GM19452 (cell line): ENCODE measurements at regions not wholly inside any gene's neighbourhood (a gene's known extent, or its start where the extent isn't known, plus 50 kb on each side); places are given as distances from the start of the nearest gene placed in this dataset.

Experiments
- ATAC-seq: cut with Tn5 transposase; IDR thresholded peaks from one replicate; pipeline ENCODE4 v1.9.1; 2021; ENCODE audit not compliant: unreplicated experiment

DNA sequence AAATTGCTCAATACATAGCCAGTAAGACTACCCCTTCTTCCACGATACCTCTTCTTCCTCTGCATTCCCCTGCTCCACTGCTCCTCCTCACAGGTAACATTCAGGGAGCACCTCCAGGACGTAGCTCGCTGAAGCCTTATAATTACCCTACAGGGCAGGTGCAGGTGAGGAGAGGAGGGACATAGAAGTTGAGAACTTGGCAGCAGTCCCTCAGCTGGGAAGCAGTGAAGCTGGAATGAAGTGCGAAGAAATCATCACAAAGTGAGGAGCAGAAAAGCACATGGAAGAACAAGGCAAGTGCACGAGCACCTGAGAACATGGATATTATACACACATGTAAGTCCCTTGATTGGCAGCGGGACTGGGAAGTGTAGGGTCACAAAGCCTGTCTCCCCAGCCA is 118.2 kb downstream of the HSD17B3 start:
- ATAC-seq, result no peak

DNA sequence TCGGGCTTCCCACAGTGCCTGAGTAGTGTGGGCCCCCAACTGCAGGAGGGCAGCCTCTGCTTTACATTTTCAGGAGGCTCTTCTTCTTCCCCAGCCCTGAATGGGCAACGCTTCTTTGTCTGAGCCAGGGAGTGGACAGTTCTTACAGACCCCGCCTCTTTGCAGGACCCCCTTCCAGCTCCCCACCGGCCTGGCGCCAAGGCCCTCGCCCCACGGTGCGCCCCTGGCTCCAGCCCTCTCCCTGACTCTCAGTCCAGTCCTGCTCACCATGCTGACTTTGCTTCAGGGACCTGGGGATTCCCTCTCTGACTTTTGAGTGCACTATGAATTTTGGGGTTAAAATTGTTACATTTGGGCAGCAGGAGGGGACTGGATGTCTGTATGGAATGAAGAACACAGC is 123.8 kb downstream of the HSD17B3 start:
- no peak for ATAC-seq

DNA sequence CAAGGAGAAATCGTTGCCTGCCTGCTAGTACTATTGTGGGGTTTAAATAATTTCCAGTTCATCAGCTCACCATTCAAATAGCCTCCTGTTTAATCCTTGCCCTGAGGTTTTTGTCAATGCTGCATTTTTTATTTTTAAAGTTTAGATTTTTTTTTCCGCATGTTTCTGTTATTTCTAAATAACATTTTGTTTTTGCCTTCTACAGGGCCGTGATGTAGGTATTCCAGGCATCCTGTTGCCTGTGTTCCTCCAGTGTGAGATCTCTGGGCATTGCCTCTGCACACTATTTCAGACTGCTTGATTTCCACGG is 124.3 kb downstream of the HSD17B3 start:
- no peak for ATAC-seq

DNA sequence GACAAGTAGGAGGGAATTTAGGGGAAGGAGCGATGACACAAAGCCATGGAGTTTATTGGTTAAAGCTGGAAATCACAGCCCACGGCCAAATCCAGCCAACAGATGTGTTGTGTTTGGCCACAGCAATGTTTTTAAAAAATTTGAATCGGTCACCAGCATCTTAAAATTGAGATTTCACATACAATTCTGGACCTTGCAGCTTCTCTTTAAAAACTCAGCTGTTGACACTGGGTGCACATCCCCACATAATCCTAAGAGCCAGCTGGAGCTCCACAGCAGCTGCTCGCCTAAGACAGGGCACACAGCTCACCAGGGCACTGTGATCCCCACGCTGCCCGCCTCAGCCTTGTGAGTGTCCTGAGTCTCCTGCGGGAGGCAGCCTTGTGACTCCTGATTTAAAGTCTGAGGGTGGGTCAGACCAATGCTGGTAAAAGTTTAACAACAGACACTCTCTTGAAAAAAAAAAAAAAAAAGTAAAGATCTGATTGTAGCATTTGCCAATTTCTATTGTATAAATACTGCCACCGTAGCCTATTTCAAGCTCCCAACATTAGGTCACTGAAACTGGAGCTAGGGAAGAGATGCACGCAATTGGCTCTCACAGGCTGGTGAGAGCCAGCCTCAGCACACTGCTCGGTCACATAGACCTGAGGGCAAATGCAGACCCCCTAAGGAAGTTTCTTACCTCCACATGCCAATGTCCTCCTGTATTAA is 124.8 kb downstream of the HSD17B3 start:
- ATAC-seq, result no peak

DNA sequence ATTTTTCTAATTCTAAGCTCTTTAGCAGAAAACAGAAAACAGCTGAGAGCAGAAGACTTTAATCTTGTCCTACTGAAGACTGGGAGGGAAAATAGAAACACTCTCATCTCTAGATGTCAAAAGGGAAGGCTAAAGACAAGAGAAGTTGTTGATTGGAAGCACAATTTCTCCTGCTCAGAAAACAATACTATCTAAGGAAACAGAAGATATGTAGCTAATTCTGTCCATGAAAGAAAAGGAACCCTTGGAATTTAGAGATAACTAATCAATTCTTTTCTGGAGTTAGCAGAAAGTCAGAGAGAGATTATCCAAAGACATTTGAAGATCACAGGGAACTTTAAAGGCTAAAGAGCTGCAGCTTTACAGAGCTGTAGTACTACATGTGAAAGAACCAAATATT is 126.2 kb downstream of the HSD17B3 start:
- ATAC-seq, result no peak

DNA sequence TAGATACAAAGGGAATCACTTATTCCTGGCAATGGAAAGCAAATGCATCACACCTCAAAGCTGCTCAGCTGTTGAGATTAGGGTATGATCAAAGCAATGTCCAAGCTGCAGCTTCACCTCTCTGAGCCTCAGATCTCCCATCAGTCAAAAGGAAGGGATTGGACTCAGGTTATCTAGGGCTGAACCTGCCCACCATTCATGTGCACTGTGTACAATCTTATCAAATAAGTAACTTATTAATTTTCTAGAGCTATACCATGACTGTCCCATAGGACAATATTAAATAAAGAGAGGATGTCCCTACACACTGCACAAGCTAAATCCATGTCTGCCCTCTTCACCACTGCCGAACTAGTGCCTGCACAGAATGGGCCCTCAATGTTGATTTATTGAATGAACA is 127.0 kb downstream of the HSD17B3 start:
- ATAC-seq, result no peak

DNA sequence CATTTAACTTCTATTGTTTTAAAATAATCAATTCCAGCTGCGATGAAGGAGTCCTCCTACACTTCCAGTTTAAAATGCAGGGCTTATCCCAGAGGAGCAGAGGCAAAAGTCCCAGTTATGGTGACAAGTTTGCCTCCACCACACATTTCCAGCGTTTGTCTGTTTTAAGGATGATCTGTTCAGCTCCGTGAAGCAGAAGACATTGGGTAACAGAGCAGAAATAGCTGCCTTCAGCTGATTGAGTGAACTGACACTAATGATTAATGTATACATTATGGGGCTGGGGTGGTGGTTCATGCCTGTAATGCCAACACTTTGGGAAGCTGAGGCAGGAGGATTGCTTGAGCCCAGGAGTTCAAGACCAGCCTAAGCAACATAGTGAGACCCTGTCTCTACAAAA is 127.6 kb downstream of the HSD17B3 start:
- ATAC-seq, result no peak

DNA sequence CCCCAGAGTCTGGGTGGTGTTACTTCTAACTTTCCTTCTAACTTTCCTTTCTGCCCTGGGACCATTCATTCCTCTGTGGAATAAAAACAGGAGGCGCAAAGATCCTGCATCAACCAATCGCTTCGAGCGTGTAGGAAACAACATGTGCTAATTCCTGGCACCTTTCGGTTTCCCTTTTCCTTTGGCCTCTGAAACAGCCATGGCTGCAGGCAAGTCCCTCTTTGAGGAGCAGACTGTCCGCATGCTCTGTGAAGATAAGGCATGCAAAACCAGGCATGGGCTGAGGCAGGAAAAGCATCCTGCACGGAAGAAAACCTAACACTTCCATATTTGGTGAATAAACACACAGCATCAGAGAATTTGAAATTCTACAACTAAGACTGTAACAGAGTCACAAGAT is 128.3 kb downstream of the HSD17B3 start:
- no peak for ATAC-seq

DNA sequence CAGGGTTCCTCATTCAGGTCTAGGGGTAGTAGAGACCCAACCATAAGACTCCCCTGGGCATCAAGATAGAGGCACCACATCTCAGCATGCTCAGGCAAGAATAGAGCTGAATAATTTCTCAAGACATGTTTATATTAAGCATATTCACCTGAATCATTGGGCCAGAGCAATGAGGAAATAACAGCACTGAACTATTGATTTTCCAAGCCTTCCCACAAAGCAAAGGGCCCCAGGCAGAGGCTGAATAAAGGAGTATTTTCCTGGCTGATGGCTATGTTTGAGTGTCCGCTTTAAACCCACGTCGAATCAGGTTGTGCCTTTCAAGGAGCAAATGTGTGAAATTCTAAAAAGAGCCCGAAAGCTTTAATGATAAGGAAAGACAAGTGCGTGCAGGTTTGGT is 129.2 kb downstream of the HSD17B3 start:
- ATAC-seq, result no peak

DNA sequence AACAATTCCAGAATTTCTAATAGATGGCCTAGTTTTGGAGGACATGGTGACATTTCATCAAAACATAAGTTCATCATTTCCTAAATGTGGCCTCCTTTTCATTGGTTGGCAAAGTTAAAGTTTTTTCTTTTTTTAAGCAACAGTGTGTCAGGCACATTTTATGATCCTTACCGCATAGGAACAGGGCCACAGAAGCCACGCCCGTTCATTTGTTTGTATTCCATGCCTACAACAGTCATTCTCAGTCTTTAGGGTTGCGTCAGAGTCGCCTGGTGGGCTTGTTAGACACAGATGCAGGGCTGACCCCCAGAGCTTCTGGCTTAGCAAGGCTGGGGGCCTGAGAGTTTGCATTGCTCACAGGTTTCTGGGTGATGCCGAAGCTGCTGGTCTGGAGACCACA is 130.2 kb downstream of the HSD17B3 start:
- ATAC-seq, result no peak

DNA sequence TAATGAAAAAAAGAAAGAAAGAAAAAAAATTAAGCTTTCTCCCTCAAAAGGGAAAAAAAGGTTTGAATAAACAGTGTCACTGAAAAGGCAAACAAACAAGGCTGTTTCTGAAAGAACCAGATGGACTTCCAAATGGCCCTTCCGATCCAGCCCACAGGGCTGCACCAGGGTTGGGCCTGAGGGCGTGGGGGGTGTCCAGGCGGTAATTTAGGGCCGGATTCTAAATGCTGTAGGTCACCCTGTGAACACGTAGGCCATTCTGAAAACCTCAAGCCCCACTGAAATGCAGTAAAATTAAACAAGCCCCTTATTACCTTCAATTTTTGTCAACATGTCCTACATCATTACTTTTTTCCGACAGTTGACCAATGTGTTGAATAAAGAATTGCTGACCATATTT is 132.1 kb downstream of the HSD17B3 start:
- ATAC-seq, result no peak

DNA sequence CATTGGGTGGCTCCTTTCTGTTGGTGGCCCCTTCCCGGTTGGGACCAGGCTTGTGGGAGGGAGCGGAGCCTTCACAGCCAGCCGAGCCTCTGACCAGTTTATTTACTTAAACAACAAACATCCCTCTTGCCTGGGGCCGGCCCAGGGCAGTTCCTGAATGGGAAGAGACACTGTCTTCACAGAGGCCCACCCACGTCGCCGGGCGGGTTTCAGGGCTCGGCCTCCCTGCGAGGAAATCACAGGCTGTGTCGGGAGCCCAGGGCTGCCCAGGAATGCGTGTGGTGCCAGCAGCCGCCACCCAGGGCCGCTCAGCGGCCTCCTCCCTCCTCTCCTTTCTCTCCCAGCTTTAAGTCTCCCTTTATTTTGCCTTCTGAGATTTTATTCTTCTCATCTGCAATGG is 132.5 kb downstream of the HSD17B3 start:
- no peak for ATAC-seq

DNA sequence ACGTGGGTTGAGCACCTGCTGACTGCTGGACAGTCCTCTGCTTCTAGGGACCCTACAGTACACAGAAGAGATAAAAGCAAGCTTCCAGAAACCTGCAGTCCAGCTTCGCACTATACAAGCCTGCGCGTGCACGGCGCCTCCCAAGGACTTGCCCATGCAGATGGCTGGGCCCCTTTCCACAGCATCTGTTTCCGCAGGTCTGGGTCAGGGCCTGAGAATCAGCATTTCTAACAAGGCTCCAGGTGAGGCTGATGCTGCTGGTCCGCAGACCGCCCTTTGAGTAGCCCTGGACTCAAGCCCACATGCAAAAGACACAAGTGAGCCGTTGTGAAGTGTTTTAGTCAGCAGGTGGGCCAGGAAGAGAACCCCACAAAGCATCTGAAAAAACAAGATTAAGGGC is 133.1 kb downstream of the HSD17B3 start:
- ATAC-seq, result no peak

DNA sequence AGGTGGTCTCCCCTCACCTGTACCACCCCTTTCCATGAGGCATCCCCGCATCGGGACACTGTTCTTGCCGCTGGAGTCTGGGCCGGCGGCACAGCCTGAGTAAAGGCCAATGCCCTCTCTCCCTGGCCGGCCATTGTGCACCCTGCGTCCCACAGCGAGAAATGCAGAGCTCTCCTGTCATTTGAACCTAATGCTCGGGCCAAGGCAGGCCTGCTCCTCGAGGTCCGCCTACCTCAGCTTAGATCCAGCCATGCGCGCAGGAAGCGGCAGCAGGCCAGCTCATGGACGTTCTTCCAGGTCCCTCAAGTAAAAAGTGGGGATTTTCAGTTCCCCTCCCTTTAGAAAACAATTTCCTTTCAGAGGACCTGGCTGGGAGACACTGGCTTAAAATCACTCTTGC is 135.0 kb downstream of the HSD17B3 start:
- no peak for ATAC-seq

DNA sequence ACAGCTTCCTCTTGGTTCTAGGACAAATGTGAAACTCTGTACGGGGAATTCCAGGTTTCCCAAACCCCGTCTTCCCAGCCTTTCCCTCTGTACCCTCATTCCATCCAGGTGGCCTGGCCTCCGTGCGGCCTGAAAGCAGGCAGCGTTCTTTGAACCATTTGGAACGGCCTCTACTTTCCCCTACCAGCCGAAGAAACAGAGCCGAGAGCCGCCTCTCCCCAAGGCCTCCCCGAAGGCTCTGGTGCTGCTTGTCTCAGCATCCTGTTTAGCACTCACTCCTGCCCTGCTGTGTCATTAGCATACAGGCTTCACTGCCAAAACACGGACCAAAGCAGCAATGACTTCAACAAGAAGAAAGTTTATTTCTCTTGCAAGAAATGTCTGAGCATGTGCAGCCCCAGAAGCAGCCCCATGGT is 137.7 kb downstream of the HSD17B3 start:
- ATAC-seq, result no peak

DNA sequence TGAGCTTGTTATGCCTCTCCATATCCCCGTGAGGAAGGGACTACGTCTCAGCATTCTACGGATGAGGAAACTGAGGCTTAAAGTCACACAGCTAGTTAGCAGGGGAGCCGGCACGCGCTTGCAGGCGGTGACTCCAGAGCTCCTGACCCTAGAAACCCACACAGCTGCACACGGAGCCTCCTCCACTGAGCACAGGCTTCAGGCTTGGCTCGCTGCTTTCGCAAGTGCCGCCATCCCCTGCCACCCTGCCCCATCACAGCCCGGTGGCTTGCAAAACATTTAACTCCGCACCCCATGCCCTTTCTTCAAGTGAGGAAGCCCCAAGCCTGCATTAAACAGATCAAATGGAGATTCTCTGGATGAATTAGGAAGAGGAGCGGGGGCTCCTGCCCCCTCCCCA is 138.3 kb downstream of the HSD17B3 start:
- no peak for ATAC-seq

DNA sequence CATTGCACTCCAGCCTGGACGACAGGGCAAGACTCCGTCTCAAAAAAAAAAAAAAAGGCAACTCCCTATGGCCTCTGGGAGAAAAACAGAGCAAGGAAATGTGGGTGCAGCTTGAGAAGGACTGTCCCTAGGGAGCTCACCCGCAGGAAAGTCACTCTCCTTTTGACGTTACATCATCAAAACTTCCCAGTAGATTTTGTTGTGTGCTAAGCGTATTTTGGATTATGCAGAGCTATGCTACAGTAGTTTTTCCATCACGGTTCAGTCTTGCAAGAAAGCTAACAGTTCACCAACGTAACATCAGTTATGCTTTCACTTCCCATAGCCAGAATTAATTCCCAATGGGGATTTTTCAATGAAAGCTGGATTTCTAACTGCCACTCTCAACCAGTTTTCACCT is 138.8 kb downstream of the HSD17B3 start:
- no peak for ATAC-seq

DNA sequence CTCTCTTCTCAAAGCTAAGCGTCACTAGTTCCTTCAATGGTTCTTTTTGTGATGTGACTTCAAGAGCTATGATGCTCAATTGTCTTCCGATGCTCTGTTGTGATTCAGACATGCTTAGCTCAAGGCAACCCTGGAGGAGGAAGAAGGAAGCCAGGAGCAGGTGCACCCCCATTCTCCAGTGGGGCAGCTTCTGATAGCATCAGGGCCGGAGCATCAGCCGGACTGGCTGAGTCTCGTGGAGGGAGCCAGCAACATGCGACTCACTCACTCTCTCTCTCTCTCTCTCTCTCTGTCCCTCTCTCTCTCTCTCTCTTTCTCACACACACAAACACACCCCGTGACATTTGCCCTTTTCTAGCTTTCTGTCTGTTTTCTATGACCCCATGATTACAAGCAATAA is 140.2 kb downstream of the HSD17B3 start:
- no peak for ATAC-seq

DNA sequence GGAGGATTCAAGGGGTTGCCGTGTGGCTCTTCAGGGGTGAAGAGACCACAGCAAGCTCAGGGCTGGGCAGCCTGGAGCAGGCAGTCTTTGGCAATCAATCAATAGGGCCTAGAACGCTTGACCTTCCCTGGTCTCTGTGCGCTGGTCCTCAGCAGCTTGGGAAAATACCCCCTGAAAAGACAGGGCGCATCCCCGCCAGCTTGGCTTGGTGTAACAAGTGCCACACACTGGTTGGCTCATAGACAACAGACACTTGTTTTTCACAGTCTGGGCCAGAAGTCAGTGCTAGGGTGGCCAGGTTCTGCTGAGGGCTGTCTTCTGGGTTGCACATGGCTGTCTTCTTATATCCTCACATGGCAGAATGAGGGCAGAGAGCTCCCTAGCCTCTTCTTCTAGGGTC is 141.1 kb downstream of the HSD17B3 start:
- no peak for ATAC-seq

DNA sequence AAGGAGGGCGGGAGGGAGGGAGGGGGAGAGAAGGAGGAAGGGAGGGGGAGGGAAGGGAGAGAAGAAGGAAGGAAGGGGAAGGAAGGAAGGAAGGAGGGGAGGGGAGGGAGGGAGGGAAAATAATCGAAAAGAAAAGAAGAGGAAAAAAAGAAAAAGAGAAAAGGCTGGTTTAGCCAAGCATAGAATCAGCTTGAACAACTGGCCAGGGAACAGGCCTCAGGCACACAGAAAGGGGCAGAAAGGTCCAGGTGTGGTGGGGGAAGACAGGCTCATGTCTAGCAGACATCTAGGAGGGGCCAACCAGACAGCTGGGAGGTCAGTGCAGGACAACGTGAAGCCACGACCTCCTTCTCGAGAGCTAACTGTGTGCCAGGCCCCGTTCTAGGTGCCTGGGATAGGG is 141.8 kb downstream of the HSD17B3 start:
- no peak for ATAC-seq

DNA sequence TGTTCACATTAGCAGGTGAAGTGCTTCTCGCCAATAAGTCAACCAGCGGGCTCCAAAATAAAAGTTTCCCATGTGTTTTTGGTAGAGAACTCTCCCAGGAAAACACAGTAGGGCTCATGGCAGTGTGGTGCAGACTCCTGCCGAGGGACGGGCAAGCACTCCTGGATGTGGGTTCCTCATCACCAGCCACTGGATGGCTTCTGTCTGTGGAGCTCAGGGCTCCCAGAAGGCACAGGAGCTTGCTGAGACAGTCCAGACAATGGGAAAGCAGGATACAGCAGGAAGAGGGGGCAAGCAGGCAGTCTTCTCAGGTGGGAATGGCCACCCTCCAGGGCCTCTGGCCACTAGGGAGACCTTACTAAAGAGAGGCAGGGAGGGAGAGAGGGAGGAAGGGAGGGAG is 142.4 kb downstream of the HSD17B3 start:
- no peak for ATAC-seq

DNA sequence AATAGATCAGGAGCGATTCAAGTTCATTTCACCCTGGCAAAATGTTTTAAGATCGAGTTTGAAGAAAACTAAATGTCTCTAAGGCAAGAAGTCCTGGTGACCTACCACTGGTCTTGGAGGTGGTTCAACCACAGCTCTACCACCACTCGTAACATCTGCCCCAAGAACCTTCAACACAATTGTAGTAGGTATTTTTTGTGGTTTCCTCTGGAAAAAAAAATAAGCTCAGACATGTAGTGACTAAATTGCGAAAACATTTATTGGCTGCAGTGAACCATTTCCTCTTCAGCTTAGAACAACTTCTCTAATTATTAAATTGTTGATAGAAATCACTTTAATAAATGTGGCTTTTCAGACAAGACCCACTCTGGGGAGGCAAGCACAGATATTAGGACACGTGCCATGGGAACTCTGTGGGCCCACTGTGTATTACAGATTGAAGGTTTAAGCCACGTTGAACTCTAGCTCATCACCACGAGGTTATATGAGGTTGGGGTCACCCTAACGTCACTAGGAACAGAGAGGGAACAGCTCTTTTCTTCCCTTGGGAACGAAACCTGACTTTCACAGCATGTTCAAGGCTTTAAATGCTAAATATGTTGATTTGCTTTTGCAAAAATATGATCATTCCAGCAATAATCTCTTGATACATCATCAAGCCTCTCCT is 142.9 kb downstream of the HSD17B3 start:
- no peak for ATAC-seq

DNA sequence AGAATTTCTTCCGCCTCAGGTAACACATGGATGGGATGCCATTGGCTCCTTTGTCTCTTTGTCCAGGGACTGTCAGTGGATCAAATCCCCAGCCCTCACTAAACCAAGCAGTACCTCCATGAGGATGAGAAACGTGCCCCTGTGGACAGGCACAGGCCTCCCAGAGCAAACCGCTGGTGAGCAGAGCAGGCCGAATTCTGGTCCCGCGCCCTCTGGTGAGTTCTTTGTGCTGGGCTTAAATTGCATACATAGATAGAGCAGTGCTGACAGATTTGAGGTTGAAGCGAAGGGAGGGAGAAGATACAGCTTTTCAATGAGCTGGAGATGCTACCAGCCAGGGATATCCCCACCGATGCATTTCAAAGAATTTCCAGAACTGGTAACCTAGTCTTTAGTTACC is 143.8 kb downstream of the HSD17B3 start:
- no peak for ATAC-seq
